ENCODE measurements at regions not wholly inside any gene's neighbourhood (a gene's known extent, or its start where the extent isn't known, plus 50 kb on each side); places are given as distances from the start of the nearest gene placed in this dataset.
"Not testable (repeated sequence)": the region's sequence is repeated elsewhere in the genome, so short reads cannot be mapped to it uniquely, and the experiment has no call there.

- no peak for TF ChIP-seq CTCF (IDR thresholded peaks at IDR 0.05; ENCODE audit: low read depth, low read length)
- DNase-seq (ENCODE audit: low read depth, low spot score): no peak
- H3K4me3 ChIP-seq (ENCODE audit: low read depth, low read length): no peak overlapping the region
- ChIA-PET POLR2A (no interaction called here), CTCF (no interaction called here)
- no peak overlapping the region for H3K27ac ChIP-seq (ENCODE audit: low read depth, low read length)
- no peaks in the 10 kb centered on the region for H3K27me3 ChIP-seq (ENCODE audit: control insufficient read depth, insufficient read depth, low read length)
- no peaks in the 10 kb centered on the region for H3K9me3 ChIP-seq (ENCODE audit: control insufficient read depth, insufficient read depth, low read length)
Measured at GRCh38 chr5:143977891-143978461, 166.0 kb downstream of the HMHB1 start.

- Histone ChIP-seq H3K4me3 (ENCODE audit: low read depth, low read length) (no peak overlapping the region), H3K27me3 (ENCODE audit: control insufficient read depth, insufficient read depth, low read length) (no peaks in the 10 kb centered on the region), H3K9me3 (ENCODE audit: control insufficient read depth, insufficient read depth, low read length) (no peaks in the 10 kb centered on the region), H3K27ac (ENCODE audit: low read depth, low read length) (no peak overlapping the region)
- DNase-seq (ENCODE audit: low read depth, low spot score): no peak
- TF ChIP-seq CTCF (IDR thresholded peaks at IDR 0.05; ENCODE audit: low read depth, low read length): no peak
- ChIA-PET POLR2A (no interaction called here), CTCF (interaction anchor here (1.6 kb wide), 1 partner anchor 163 kb away, joined by 4 read pairs; no protein-coding TSS in a partner anchor)
Measured at GRCh38 chr5:143979044-143979690, 167.2 kb downstream of the HMHB1 start.

GRCh38 chr5:143980506-143980905 lies 168.5 kb downstream of the HMHB1 start:
- DNase-seq (ENCODE audit: low read depth, low spot score): no peak
- H3K9me3 ChIP-seq (ENCODE audit: control insufficient read depth, insufficient read depth, low read length): no peaks in the 10 kb centered on the region

GRCh38 chr5:143982957-143983356 lies 171.0 kb downstream of the HMHB1 start:
- H3K9me3 ChIP-seq (ENCODE audit: control insufficient read depth, insufficient read depth, low read length); POLR2A ChIA-PET; H3K27me3 ChIP-seq (ENCODE audit: control insufficient read depth, insufficient read depth, low read length); H3K27ac ChIP-seq (ENCODE audit: low read depth, low read length); CTCF ChIA-PET; DNase-seq (ENCODE audit: low read depth, low spot score); H3K4me3 ChIP-seq (ENCODE audit: low read depth, low read length): not testable (repeated sequence)

More at GRCh38 chr5:143980506-143980905, 168.5 kb downstream of the HMHB1 start:
- no peak for TF ChIP-seq CTCF (IDR thresholded peaks at IDR 0.05; ENCODE audit: low read depth, low read length)
- Histone ChIP-seq H3K4me3 (ENCODE audit: low read depth, low read length) (no peak overlapping the region), H3K27me3 (ENCODE audit: control insufficient read depth, insufficient read depth, low read length) (no peaks in the 10 kb centered on the region), H3K27ac (ENCODE audit: low read depth, low read length) (no peak overlapping the region)
- CTCF ChIA-PET: no interaction called here
- POLR2A ChIA-PET: no interaction called here

- Histone ChIP-seq H3K9me3 (ENCODE audit: control insufficient read depth, insufficient read depth, low read length) (no peaks in the 10 kb centered on the region), H3K27ac (ENCODE audit: low read depth, low read length) (peak overlapping the region; percentile 49), H3K27me3 (ENCODE audit: control insufficient read depth, insufficient read depth, low read length) (no peaks in the 10 kb centered on the region), H3K4me3 (ENCODE audit: low read depth, low read length) (no peak overlapping the region)
- TF ChIP-seq CTCF (IDR thresholded peaks at IDR 0.05; ENCODE audit: low read depth, low read length): no peak
- ChIA-PET CTCF (interaction anchor here (1.5 kb wide), 1 partner anchor 153 kb away, joined by 3 read pairs; no protein-coding TSS in a partner anchor), POLR2A (no interaction called here)
- DNase-seq (ENCODE audit: low read depth, low spot score): peak; percentile 16
Measured at GRCh38 chr5:143985832-143986515, 174.0 kb downstream of the HMHB1 start.

Measured in AG04450 (cell line).